NCI-H82 treated with DMSO at 0.1 percent for 48 hours (cell line): ENCODE measurements at regions not wholly inside any gene's neighbourhood (a gene's known extent, or its start where the extent isn't known, plus 50 kb on each side); places are given as distances from the start of the nearest gene placed in this dataset.

Experiments used
- DNase-seq: peaks from one replicate; lab custom pipeline; 2025; ENCODE audit not compliant: unreplicated experiment; lab: John Stamatoyannopoulos, UW

DNA sequence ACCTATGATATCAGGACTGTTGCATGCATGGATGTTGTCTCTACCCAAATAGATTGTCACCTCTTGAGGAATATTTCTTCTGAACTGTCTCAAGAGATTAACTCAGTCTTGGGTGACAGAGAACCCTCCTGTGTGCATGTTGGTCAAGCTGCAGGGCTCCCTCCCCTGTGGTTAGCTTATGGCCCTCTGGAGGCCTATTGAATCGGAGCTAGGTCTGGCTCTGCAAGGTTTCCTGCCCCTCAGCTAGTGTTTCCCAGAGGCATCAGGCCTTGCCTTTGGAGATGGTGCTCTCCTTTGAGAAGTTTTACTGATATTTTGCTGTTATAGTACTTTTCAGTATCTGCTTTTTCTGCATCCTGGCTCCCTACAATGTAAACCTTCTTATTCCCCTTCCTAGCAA is 769.2 kb upstream of the FAM98A start:
- DNase-seq, result no peak

- DNase-seq, result peak; percentile 66
Measured at GRCh38 chr2:34365932-34366331, 766.8 kb upstream of the FAM98A start.

DNA sequence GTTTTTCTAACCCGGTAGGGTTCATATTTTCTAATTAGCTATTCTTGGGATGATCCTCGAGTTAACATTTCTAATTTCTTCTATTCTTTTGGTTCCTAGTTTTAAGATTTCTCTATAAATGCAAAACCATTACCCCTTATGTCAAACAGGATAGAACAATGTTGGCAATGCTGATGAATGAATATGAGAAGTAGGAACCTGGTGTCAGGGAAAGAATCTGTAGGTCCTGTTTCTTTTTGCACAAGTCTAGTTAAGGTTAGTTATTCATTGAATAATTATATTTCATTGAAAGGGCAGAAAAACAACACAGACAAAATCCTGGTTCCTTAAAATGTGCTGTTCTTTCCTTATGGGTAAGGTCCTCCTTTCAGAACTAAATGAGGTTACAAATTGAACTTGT is 766.4 kb upstream of the FAM98A start:
- DNase-seq, result no peak

DNA sequence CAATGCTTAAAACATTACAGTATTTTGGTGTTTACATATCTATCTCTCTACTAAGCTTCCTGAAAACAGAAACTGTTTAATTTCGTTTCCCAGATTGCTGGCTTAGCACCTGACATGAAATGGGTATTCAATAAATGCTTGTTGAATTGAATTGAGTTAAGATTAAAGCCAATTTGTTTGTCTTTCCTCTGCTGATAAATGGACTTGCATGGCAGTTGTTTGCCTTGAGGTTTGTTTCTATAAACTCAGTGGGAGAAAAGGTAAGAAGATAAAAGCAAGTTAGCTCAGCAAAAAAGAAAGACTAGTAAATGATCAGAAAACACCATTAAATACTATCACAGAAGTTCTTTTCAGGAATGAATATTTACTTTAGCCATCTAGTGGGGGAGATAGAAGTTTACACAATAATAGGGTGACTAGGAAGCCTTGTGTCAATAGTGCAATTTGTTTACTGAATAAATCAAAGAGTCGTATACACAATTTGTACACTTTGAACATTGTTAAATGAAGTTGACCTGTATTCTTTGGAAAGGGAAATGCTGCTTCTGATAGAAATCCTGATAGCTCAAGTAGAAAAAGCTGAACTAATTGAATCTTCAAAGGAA is 754.5 kb upstream of the FAM98A start:
- DNase-seq, result no peak

DNA sequence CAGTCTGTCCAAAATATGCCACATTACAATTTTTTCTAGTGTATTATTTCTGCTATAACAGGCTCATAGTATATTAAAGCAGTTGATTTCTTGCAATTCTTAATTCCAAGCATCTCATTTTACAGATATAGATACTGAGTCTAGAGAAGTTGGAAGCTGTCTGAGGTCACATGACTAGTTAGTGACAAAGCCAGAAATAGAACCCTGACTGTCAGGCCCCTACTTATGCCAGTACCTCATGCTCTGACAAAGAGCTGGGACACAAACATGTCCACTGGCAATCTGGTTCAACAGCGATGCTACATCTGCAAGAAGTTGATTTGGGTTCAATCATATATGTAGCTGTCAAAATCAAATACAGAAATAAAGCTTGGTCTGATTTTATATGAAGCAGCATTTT is 750.4 kb upstream of the FAM98A start:
- no peak for DNase-seq

DNA sequence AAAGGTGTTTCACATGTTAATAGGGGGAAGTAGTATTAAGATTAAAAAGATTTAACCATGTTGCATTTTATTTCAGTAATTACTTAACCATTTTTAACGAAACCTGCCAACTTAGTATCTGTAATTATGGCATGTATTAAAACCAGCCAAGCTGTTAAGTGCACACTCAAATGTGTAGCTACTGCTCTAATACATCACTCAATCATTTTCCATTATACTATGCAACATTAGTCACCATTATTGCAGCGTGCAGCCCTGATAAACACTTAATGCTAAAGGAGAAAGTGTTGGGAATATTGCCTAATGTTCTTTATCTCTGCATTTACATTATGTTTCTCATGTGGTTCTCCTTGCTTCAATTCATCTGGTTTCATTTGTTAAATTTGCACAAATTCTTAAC is 745.9 kb upstream of the FAM98A start:
- DNase-seq, result no peak

DNA sequence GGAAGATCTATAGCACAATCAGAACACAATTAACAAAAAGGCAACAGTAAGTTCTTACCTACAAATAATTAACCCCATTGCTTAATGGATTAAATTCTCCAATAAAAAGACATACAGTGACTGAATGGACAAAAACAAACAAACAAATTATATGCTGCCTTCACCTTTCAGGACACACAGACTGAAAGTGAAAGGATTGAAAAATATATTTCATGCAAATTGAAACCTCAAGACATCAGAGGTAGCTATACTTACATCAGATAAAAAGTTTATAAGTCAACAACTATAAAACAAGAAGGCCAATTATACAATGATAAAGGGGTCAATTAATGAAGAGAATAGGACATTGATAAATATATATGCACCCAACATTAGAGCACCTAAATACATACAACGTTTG is 741.2 kb upstream of the FAM98A start:
- no peak for DNase-seq

- no peak for DNase-seq
Measured at GRCh38 chr2:34337735-34338134, 738.6 kb upstream of the FAM98A start.

DNA sequence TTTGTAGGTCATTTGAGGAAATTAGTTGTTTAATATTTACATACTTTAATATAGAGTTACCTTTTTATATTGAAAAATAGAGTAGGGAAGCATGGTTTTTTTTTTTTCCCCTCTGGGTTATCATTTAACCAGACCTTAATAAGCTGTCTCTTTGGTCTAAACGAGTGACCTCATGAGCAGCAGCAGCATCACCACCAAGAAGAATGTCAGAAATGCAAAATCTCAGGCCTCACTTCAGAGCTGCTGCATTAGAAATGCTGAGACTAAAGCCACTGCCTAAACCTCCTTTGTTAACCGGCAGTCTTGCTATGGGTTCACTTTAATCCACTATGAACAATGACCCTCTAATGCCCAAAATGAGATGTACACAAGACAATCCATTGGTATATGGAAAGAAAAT is 733.7 kb upstream of the FAM98A start:
- DNase-seq, result no peak

- no peak for DNase-seq
Measured at GRCh38 chr2:34320056-34320455, 721.0 kb upstream of the FAM98A start.

DNA sequence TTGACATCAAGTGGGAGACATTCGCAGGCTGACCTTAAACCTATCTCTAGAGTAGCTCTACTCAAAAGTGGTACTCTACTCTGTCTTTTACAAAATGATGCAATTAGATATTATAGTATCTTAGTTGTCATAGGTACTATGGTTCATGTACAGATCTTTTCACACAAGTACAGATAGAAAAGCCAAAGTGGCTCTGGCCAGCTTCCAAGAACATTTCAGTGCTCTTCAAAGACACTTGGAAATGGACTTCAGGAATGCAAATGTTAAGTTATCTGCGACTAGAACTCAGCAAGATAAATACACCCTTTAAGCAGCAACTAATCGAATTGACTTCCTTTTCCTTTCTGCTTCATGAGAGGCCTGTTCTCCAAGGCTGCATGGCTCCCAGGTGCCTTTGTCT is 718.7 kb upstream of the FAM98A start:
- no peak for DNase-seq

DNA sequence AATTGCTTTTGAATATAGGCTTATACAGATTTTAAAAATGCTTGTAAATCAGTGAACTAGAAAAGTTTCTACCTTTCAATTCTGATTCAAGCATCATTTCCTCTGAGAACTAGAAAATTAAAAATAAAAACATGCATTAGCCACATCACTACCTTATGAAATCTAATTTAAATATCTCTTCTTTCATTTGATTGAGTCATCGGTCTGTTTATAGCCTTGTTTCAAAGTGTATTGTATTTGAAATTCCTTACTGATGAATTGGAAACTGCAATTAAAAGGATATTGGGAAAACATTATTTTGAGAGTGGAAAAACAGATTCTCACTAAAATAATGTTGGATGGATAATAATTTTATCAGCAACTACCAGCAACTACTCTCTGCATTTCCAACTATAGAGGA is 717.7 kb upstream of the FAM98A start:
- DNase-seq, result no peak

DNA sequence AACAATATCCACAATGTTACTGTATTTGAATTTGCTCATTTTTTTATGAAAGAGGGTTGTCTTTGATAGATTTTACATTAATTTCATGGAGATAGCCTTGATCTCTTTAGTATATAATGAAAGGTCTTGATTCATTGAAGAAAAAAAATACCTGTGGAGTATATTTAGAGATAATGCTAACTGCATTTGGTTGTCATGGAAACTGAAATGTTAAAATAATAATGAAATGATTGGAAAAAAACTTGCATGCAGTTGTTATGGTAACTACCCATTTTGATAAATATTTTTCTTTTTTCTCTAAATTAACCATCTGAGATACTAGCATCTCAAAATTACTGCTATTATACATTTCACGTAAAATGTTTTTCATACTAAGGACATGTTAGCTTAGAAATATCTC is 712.7 kb upstream of the FAM98A start:
- DNase-seq, result no peak

DNA sequence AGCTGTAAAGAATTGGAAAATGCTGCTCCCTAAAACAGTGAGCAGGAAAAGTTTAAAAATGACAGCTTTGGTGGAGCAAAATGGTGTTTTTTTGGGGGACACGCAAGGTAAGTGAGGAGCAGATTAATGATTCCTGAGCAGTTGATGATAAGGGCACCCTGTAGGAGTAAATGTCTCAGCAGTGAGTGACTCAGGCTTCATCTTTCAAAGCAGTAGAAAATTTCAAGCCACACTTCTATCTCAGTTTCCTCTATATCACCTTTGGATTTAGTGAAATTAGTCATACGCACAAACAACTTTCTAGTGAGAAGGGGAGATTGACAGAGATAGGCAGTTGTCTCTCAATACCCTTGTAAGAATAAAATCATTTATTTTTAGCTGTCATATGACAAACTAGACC is 709.0 kb upstream of the FAM98A start:
- DNase-seq, result no peak

GRCh38 chr2:34307636-34308035 is 708.5 kb upstream of the FAM98A start:
- no peak for DNase-seq

DNA sequence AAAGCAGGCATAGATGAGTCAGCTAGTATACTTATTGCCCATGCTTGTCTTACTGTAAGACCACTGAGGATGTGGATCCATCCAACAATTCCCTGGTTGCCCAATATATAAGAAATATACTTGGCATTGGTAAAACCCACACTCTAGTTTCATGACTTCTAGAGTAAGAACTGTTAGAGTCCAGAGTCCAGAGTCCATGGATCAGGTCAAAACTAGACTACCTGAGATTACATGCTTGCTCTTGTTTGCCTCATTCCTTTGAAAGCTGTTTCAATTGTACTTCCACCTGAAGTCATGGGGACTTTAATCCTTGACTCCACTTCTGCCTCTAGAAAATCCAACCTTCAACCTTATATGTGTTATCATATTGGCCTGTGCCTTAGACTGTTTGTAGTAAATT is 707.6 kb upstream of the FAM98A start:
- no peak for DNase-seq

DNA sequence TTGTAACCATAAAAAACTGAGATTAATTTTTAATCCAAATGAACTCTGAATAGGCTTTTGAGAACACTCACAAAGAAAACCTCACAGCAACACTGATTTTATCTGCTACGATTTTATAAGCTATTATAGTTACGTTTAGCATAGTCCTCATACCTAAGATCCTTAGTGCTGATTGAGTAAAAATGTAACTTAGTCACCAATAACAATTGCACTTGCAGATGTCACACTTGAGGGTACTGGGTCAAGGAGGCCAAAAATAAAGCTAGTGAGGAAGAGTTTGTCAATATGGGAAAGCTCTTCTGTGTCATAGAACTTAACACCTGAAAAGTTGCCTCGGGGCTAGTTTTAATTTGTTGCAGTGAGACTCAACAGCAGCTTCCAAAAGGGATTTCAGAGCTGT is 706.5 kb upstream of the FAM98A start:
- DNase-seq, result no peak

DNA sequence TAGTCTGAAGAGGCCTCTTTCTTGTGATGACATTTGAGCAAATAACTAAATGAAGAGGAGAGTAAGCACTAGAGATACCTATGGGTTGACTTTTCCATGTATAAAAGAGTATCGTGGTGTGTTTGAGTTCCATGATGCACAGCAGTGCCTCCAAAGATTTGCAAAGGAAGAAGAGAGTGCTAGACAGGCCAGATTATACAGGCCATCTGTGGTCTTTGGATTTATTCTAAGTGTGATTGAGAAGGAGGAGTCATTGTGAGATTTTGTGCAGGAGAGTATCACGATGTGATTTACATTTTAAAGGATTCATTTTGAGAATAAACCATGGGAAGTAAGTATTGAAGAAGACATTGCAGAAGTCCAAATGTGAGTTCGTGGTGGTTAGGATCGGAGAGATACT is 695.9 kb upstream of the FAM98A start:
- DNase-seq, result no peak

- DNase-seq, result no peak
Measured at GRCh38 chr2:34291076-34291475, 692.0 kb upstream of the FAM98A start.

DNA sequence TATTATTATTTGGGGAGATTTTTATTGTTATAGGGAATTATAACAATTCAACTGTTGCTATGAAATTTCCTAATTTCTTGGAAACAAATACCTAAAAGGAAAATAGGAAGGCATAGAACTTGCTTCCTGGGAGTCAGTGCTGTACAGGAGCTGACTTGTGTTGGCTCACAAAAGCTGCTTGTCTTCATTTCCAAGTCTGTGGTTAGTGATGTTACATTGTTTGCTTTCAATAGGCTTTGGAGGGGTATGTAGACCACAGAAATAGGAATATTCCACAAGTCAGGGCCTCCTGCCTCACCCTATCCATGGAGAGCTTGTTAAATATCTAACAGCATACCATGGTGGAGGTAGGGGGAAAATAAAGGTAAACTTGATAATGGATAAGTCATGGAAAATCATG is 688.9 kb upstream of the FAM98A start:
- DNase-seq, result no peak

GRCh38 chr2:34280606-34281005 is 681.5 kb upstream of the FAM98A start:
- DNase-seq, result no peak

DNA sequence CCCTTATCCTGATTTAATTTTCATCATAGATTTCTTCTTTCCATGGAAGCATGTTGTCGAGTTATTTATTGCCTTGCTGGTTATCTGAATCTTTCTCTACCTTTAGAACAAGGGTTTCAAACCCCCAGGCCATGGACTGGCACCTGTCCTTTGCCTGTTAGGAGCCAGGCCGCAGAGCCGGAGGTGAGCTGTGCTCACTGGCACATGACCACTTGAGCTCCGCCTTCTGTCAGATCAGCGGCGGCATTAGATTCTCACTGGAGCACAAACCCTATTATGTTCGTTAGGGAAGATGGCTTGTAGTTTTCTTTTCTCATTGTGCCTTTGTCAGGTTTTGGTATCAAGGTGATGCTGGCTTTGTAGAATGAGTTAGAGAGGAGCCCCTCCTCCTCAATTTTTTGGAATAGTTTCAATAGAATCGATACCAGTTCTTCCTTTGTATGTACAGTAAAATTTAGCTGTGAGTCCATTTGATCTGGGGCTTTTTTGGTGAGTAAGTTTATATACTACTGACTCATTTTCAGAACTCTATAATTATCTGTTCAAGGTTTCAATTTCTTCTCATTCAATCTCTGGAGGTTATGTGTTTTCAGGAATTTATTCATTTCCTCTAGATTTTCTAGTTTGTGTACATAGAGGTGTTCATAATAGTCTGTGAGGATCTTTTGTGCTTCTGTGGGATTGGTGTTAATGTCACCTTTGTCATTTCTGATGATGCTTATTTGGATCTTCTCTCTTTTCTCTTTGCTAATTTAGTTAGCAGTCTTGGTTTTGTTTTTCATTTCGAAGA is 668.0 kb upstream of the FAM98A start:
- no peak for DNase-seq

DNA sequence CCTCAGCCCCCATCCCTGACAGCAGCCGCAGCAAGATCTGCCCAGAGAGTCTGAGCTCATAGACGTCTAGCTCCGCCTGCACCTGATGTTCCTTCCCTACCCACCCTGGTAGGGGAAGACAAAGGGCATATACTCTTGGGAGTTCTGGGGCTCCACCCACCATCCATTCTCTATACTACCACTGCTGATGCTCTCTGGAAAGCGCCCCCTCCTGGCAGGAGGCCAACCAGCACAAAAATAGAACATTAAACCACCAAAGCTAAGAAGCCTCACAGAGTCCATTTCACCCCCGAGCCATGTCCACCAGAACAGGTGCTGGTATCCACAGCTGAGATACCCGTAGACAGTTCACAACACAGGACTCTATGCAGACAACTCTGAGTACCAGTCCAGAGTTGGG is 662.6 kb upstream of the FAM98A start:
- DNase-seq, result no peak
